HepG2 (cell line): ENCODE measurements at regions not wholly inside any gene's neighbourhood (a gene's known extent, or its start where the extent isn't known, plus 50 kb on each side); places are given as distances from the start of the nearest gene placed in this dataset.

Experiments
- ATAC-seq: fragments of 200-7000 bp; cut with Tn5 transposase; 3 replicates; pipeline ENCODE4 v1.9.1; 2020; ENCODE audit warnings: mild to moderate bottlenecking, moderate library complexity
- BruUV-seq: library from RNA; stranded (reverse); fragments of 400-500 nt; replicated peaks from 2 replicates; lab custom pipeline; 2021; lab: Mats Ljungman, UMichigan
- CTCF ChIA-PET: fragments of 300-600 bp; formaldehyde crosslinking; extraction: SDS; loops from one replicate; lab custom pipeline; 2021; ENCODE audit warnings: low total read pairs, inconsistent platforms, low intra/inter-chr PET ratio; lab: Yijun Ruan, JAX
- POLR2A ChIA-PET: fragments of 350-600 bp; sonication (Branson Sonifier 250); formaldehyde crosslinking; loops from one replicate; lab custom pipeline; 2020; ENCODE audit warnings: antibody characterized with exemption, inconsistent platforms; lab: Yijun Ruan, JAX
- DNase-seq: peaks from one replicate; pipeline ENCODE4 v3.0.0-alpha.2; 2015; ENCODE audit warnings: low spot score
- FAIRE-seq: peaks from 3 replicates; lab custom pipeline; 2011; peaks lifted over from hg19 to GRCh38; lab: Jason Lieb, UNC
- H2AFZ ChIP-seq: one replicate; pipeline ENCODE4 v1.6.1; 2011; ENCODE audit warnings: low read length, inconsistent platforms
- H3K27ac ChIP-seq: fragments of 300-600 bp; 3 replicates; pipeline ENCODE4 v1.8.0; 2011; ENCODE audit warnings: mixed run types, mild to moderate bottlenecking, mixed read lengths, low read length, inconsistent platforms; ENCODE audit not compliant: insufficient read depth; ENCODE audit errors: extremely low read length
- H3K27me3 ChIP-seq, 2 experiments: fragments of 200-600 bp in 1 of 2; 2 replicates in 1 of 2; 3 replicates in 1 of 2; pipeline versions ENCODE4 v1.6.0 to v1.8.0; 2011; ENCODE audit warnings: low read length in 2 of 2, mild to moderate bottlenecking in 2 of 2, moderate library complexity in 2 of 2, inconsistent platforms in 1 of 2; ENCODE audit not compliant: insufficient read depth in 2 of 2, control insufficient read depth in 1 of 2
- H3K36me3 ChIP-seq, 2 experiments: fragments of 200-600 bp in 1 of 2; replicated peaks in 1 of 2; 2 replicates in 1 of 2; 3 replicates in 1 of 2; pipeline versions ENCODE4 v1.5.1 to v1.8.0; 2011; ENCODE audit warnings: low read length in 2 of 2, inconsistent platforms in 1 of 2; ENCODE audit not compliant: insufficient read depth in 2 of 2, control insufficient read depth in 1 of 2
- H3K4me1 ChIP-seq: 2 replicates; pipeline ENCODE4 v1.5.1; 2012; ENCODE audit warnings: low read length, inconsistent platforms; ENCODE audit not compliant: insufficient read depth
- H3K4me2 ChIP-seq: 2 replicates; pipeline ENCODE4 v1.6.0; 2011; ENCODE audit warnings: low read depth, low read length, inconsistent platforms
- H3K4me3 ChIP-seq, 3 experiments: fragments of 200-600 bp in 1 of 3; sonication (generic), shearing (Covaris generic) in 1 of 3; replicated peaks in 1 of 3; 2 replicates each; pipeline ENCODE4 v1.5.1; 2011 to 2016; ENCODE audit warnings: low read length in 3 of 3, inconsistent platforms in 2 of 3, low read depth in 2 of 3, mild to moderate bottlenecking in 2 of 3, control low read depth in 1 of 3, mixed read lengths in 1 of 3; ENCODE audit not compliant: insufficient read depth in 1 of 3
- H3K79me2 ChIP-seq: one replicate; pipeline ENCODE4 v1.6.1; 2011; ENCODE audit warnings: low read length, inconsistent platforms; ENCODE audit not compliant: insufficient read depth
- H3K9ac ChIP-seq: 2 replicates; pipeline ENCODE4 v1.6.0; 2011; ENCODE audit warnings: mild to moderate bottlenecking, low read depth, low read length, inconsistent platforms; ENCODE audit not compliant: insufficient read depth
- H3K9me3 ChIP-seq: 2 replicates; pipeline ENCODE4 v1.5.1; 2012; ENCODE audit warnings: mild to moderate bottlenecking, low read length
- H4K20me1 ChIP-seq: 2 replicates; pipeline ENCODE4 v1.6.0; 2011; ENCODE audit warnings: inconsistent platforms, mild to moderate bottlenecking, low read length, moderate library complexity; ENCODE audit not compliant: insufficient read depth
- FOXM1 ChIP-seq: sonication (generic); formaldehyde crosslinking; IDR thresholded peaks from 2 replicates; pipeline ENCODE4 v1.5.0; 2020; ENCODE audit warnings: missing genetic modification reagents
- RAD21 ChIP-seq: fragments of 450-650 bp; formaldehyde crosslinking; IDR thresholded peaks from 2 replicates; pipeline ENCODE4 v1.5.0; 2020; ENCODE audit warnings: mild to moderate bottlenecking
- SP1 ChIP-seq, 2 experiments: fragments of 450-650 bp in 1 of 2; sonication (generic) in 1 of 2; formaldehyde crosslinking in 1 of 2; IDR thresholded peaks; 2 replicates each; pipeline versions ENCODE4 v1.4.0 to v1.6.1; 2016 to 2020; ENCODE audit warnings: missing genetic modification reagents in 1 of 2
- TARDBP ChIP-seq: sonication (generic); formaldehyde crosslinking; IDR thresholded peaks from 2 replicates; pipeline ENCODE4 v1.8.0; 2022; ENCODE audit warnings: mild to moderate bottlenecking, missing genetic modification reagents
- TRIM24 ChIP-seq: sonication (generic); formaldehyde crosslinking; IDR thresholded peaks from 2 replicates; pipeline ENCODE4 v1.8.0; 2022; ENCODE audit warnings: mild to moderate bottlenecking, missing genetic modification reagents
- ZBTB20 ChIP-seq: sonication (generic); formaldehyde crosslinking; IDR thresholded peaks from 2 replicates; pipeline ENCODE4 v1.8.1; 2023; ENCODE audit warnings: missing genetic modification reagents, low read depth, mild to moderate bottlenecking, borderline replicate concordance
- ZNF205 ChIP-seq: IDR thresholded peaks from 2 replicates; pipeline ENCODE4 v1.6.1; 2018; ENCODE audit warnings: missing biosample characterization, missing genetic modification reagents
- ZNF30 ChIP-seq: sonication (generic); formaldehyde crosslinking; IDR thresholded peaks from 2 replicates; pipeline ENCODE4 v1.5.0; 2020; ENCODE audit warnings: mild to moderate bottlenecking, missing genetic modification reagents
- ZNF451 ChIP-seq: sonication (generic); formaldehyde crosslinking; IDR thresholded peaks from 2 replicates; pipeline ENCODE4 v1.5.0; 2020; ENCODE audit warnings: mild to moderate bottlenecking, missing genetic modification reagents
- ZNF460 ChIP-seq: sonication (generic); formaldehyde crosslinking; IDR thresholded peaks from 2 replicates; pipeline ENCODE4 v1.5.1; 2020; ENCODE audit warnings: missing genetic modification reagents, mild to moderate bottlenecking, borderline replicate concordance
- ZNF562 ChIP-seq: sonication (generic); formaldehyde crosslinking; IDR thresholded peaks from 2 replicates; pipeline ENCODE4 v1.8.0; 2022; ENCODE audit warnings: missing genetic modification reagents, borderline replicate concordance
- ZNF660 ChIP-seq: sonication (generic); formaldehyde crosslinking; IDR thresholded peaks from 2 replicates; pipeline ENCODE4 v1.5.1; 2020; ENCODE audit warnings: mild to moderate bottlenecking, low read depth, missing genetic modification reagents, borderline replicate concordance
- ZNF674 ChIP-seq: sonication (generic); formaldehyde crosslinking; IDR thresholded peaks from 2 replicates; pipeline ENCODE4 v1.5.0; 2020; ENCODE audit warnings: low read depth, mild to moderate bottlenecking, missing genetic modification reagents
- ZNF724P ChIP-seq: sonication (generic); formaldehyde crosslinking; IDR thresholded peaks from 2 replicates; pipeline ENCODE4 v1.8.0; 2022; ENCODE audit warnings: missing genetic modification reagents, borderline replicate concordance
- ZNF746 ChIP-seq: sonication (generic); formaldehyde crosslinking; IDR thresholded peaks from 2 replicates; pipeline ENCODE4 v1.8.0; 2022; ENCODE audit warnings: mild to moderate bottlenecking, missing genetic modification reagents
- WGBS: methylation state at CpG from one replicate; pipeline ENCODE4 v1.1.6; 2017; ENCODE audit warnings: low lambda C conversion rate; 5-methylcytosine and 5-hydroxymethylcytosine counted together
- in situ Hi-C: cut with HindIII; loops from 2 replicates; pipeline ENCODE4 v1.10.0; 2017; ENCODE audit warnings: low pct_unique_long_range_greater_than_20kb; ENCODE audit not compliant: extremely low pct_ligation_motif_present
- intact Hi-C: fragments of 100-400 bp; cut with micrococcal nuclease; formaldehyde crosslinking; loops from one replicate; pipeline ENCODE4 v1.10.0; 2022; ENCODE audit not compliant: unreplicated experiment
- TF ChIP-seq, protein P1 (sequence below): sonication (generic); formaldehyde crosslinking; IDR thresholded peaks from 2 replicates; pipeline ENCODE4 v1.5.0; 2020; ENCODE audit warnings: missing genetic modification reagents
- TF ChIP-seq, protein P2 (sequence below): sonication (generic); formaldehyde crosslinking; IDR thresholded peaks from 2 replicates; pipeline ENCODE4 v1.5.1; 2020; ENCODE audit warnings: missing genetic modification reagents, mild to moderate bottlenecking, borderline replicate concordance

DNA sequence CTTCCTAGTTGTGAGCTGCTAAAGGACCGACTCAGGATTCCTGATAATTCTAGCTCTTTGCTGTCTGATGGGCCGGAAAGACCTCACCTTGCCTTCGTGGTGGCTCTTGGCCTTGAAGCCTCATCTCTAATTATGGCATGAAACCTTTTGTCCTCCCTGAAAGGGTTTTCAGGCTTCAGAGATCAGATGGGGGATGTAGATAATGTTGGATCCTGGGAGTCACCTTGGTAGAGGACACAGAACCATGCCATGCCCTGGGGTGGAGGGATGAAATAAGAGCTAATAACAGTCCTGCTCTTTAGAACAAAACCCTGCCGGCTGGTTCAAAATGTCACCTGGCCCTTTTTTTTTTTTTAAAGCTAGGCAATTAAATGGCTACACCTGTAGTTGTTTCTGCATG lies 50.8 kb upstream of the SYN2 start:
- Histone ChIP-seq H2AFZ (no peak overlapping the region), H3K79me2 (no peaks in the 10 kb centered on the region), H3K4me1 (no peaks in the 10 kb centered on the region), H3K4me3 (no peak overlapping the region)
- WGBS: 35% methylated on average over 4 of the region's 4 CpGs
- in situ Hi-C loops: no loop called here
- TF ChIP-seq ZNF674 (CRISPR knock-in tag): no peak
- TF ChIP-seq TRIM24 (CRISPR knock-in tag): no peak
- no peak for TF ChIP-seq ZNF562 (CRISPR knock-in tag)
- no peak for TF ChIP-seq ZNF451
- TF ChIP-seq ZNF724P (CRISPR knock-in tag): no peak
- TF ChIP-seq, protein P1, sequence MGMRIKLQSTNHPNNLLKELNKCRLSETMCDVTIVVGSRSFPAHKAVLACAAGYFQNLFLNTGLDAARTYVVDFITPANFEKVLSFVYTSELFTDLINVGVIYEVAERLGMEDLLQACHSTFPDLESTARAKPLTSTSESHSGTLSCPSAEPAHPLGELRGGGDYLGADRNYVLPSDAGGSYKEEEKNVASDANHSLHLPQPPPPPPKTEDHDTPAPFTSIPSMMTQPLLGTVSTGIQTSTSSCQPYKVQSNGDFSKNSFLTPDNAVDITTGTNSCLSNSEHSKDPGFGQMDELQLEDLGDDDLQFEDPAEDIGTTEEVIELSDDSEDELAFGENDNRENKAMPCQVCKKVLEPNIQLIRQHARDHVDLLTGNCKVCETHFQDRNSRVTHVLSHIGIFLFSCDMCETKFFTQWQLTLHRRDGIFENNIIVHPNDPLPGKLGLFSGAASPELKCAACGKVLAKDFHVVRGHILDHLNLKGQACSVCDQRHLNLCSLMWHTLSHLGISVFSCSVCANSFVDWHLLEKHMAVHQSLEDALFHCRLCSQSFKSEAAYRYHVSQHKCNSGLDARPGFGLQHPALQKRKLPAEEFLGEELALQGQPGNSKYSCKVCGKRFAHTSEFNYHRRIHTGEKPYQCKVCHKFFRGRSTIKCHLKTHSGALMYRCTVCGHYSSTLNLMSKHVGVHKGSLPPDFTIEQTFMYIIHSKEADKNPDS (CRISPR knock-in tag): no peak
- no peak for TF ChIP-seq ZNF660 (CRISPR knock-in tag)
- TF ChIP-seq ZNF460 (CRISPR knock-in tag): no peak
- no peak for TF ChIP-seq FOXM1
- no peak for TF ChIP-seq ZNF205 (CRISPR knock-in tag)
- no peak for TF ChIP-seq ZBTB20 (CRISPR knock-in tag)
- no peak for TF ChIP-seq ZNF30
- TF ChIP-seq RAD21 (CRISPR knock-in tag): no peak
- TF ChIP-seq, protein P2, sequence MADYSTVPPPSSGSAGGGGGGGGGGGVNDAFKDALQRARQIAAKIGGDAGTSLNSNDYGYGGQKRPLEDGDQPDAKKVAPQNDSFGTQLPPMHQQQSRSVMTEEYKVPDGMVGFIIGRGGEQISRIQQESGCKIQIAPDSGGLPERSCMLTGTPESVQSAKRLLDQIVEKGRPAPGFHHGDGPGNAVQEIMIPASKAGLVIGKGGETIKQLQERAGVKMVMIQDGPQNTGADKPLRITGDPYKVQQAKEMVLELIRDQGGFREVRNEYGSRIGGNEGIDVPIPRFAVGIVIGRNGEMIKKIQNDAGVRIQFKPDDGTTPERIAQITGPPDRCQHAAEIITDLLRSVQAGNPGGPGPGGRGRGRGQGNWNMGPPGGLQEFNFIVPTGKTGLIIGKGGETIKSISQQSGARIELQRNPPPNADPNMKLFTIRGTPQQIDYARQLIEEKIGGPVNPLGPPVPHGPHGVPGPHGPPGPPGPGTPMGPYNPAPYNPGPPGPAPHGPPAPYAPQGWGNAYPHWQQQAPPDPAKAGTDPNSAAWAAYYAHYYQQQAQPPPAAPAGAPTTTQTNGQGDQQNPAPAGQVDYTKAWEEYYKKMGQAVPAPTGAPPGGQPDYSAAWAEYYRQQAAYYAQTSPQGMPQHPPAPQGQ (CRISPR knock-in tag): no peak
- no peak for TF ChIP-seq ZNF746 (CRISPR knock-in tag)
- TF ChIP-seq TARDBP (CRISPR knock-in tag): no peak
- no peak for TF ChIP-seq SP1 (IDR thresholded peaks at IDR 0.05)
- no peak for TF ChIP-seq SP1 (CRISPR knock-in tag; IDR thresholded peaks at IDR 0.05)
- TF ChIP-seq, all 625 proteins: peak for 0
- DNase-seq (no peak), FAIRE-seq (no peak), ATAC-seq (no peak)
- ChIA-PET CTCF (no interaction called here), POLR2A (no interaction called here)
- no peak overlapping the region for H3K9ac ChIP-seq
- no peaks in the 10 kb centered on the region for H3K9me3 ChIP-seq
- no peaks in the 10 kb centered on the region for H3K36me3 ChIP-seq
- H3K4me2 ChIP-seq: no peak overlapping the region
- H3K27ac ChIP-seq: no peak overlapping the region
- BruUV-seq: no TSS peak
- intact Hi-C loops: no loop called here
- peaks cover 0 to 17% of the 10 kb centered on the region in 2 experiments; a peak in 3 of 5 replicates for H3K27me3 ChIP-seq
- H4K20me1 ChIP-seq: no peaks in the 10 kb centered on the region
